ENCODE measurements at regions not wholly inside any gene's neighbourhood (a gene's known extent, or its start where the extent isn't known, plus 50 kb on each side); places are given as distances from the start of the nearest gene placed in this dataset.
A peak's percentile ranks its signal among the peaks of the same experiment; 100 is the strongest.

GRCh38 chr11:121722431-121723245 is 269.9 kb upstream of the SORL1-AS1 start (continued):
- TF ChIP-seq FLYWCH1 (CRISPR knock-in tag; IDR thresholded peaks at IDR 0.05) (no peak), ZNF512 (CRISPR knock-in tag; IDR thresholded peaks at IDR 0.05) (no peak), KLF6 (CRISPR knock-in tag; IDR thresholded peaks at IDR 0.05) (peak; percentile 91; the same call in 1 of the 2 replicates), ZNF326 (CRISPR knock-in tag; IDR thresholded peaks at IDR 0.05; ENCODE audit: borderline replicate concordance) (no peak), ZNF230 (CRISPR knock-in tag; IDR thresholded peaks at IDR 0.05) (no peak), ZNF121 (CRISPR knock-in tag; IDR thresholded peaks at IDR 0.05) (no peak), SP1 (IDR thresholded peaks at IDR 0.05) (no peak), SP1 (CRISPR knock-in tag; IDR thresholded peaks at IDR 0.05) (no peak), NR0B2 (CRISPR knock-in tag; IDR thresholded peaks at IDR 0.05) (peak; percentile 88), ZNF407 (CRISPR knock-in tag; IDR thresholded peaks at IDR 0.05; ENCODE audit: not compliant biosample characterization) (no peak), ZNF225 (CRISPR knock-in tag; IDR thresholded peaks at IDR 0.05) (peak; percentile 70; the same call in 1 of the 2 replicates), KMT2B (CRISPR knock-in tag; IDR thresholded peaks at IDR 0.05) (peak; percentile 70; the same call in 1 of the 2 replicates), ZNF333 (CRISPR knock-in tag; IDR thresholded peaks at IDR 0.05; ENCODE audit: borderline replicate concordance) (no peak), ZBTB7A (CRISPR knock-in tag; IDR thresholded peaks at IDR 0.05) (0 out of 2 replicates have a peak, but pooled peaks have one; percentile 76), THAP9 (CRISPR knock-in tag; IDR thresholded peaks at IDR 0.05; ENCODE audit: borderline replicate concordance) (peak; percentile 65), THAP11 (CRISPR knock-in tag; IDR thresholded peaks at IDR 0.05) (peak; percentile 76), BRD4 (CRISPR knock-in tag; IDR thresholded peaks at IDR 0.05) (no peak)

All from HepG2 (cell line).